GM19467 (cell line): ENCODE measurements at regions not wholly inside any gene's neighbourhood (a gene's known extent, or its start where the extent isn't known, plus 50 kb on each side); places are given as distances from the start of the nearest gene placed in this dataset.

Source experiments
- ATAC-seq: cut with Tn5 transposase; IDR thresholded peaks from one replicate; pipeline ENCODE4 v1.9.1; 2021; ENCODE audit warnings: mild to moderate bottlenecking, moderate library complexity; ENCODE audit not compliant: unreplicated experiment

DNA sequence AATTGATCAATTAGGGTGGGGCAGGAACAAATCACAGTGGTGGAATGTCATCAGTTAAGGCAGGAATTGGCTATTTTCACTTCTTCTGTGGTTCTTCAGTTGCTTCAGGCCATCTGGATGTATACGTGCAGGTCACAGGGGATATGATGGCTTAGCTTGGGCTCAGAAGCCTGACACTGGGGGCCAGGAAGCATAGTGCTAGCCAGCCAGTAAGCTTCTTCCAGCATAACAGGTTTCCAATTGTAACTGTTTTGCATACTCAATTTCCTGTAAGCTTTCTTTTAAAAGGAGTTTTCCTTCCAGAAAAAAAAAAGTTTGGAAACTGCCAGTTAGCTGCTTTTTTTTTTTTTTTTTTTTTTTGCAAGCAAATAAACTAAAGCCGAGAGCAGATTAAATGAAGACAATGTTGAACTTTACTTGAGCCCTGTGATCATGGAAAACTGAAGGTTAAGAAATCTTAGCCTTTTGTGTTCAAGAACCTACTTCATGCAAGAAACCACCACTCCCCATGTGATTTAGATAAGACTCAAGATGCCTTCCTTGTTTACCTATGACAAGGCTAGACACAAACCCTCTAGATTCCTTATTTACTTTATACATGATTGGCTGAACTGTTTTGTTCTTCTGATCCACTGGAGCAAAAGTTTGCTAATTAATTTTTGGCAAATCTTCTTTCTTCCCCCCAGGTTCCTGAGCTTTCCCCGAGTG lies 126.9 kb upstream of the LINC00305 start:
- no peak for ATAC-seq

DNA sequence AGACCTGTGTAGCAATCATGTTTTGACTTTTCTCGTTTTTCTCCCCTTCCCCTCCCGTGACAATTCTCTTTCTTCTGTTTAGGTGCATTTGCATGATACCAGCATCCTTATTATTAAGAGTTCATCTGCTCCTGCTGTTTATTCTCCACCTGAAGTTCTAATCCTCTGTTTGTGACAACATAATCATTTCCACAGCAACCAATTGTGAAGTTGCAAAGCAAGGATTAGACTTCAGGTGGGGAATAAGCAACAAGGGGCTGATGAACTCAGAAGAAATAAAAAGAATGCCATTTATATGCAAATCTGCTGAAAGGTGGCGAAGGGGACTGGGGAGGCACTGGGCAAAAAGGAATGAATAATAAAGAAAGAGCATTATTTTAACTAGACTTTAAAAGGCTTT lies 124.8 kb upstream of the LINC00305 start:
- no peak for ATAC-seq

DNA sequence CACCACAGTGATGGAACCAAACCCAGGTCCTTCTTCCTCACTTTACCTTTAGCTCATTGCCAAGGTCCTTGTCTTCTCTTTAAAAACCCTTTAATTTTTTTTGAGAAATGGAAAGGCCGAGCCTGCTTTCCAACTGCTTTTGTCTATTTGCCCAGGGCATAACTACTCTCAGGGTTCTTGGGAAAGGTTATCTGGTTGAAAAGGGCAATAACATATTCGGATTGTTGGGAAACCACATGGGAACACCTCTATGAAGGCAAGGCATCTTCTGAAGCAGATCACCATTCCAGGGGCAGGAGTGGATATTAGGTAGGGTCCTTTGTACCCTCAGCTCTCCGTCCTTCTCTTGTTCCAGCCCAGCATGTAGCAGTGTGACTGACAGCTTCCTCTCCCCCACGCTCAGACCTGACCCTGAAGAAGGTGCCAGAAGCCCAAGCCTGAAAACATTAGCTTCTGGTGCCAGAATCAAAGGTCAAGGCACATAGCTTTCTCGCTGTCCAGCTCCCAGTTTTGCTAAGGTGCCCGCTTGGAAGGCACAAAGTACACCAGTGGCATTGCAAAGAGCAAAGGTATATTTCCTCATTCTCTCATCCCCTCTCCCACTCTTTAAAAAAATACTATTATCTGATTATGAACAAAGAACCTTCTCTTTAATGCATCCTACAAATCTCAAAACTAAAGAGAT lies 123.2 kb upstream of the LINC00305 start:
- no peak for ATAC-seq

DNA sequence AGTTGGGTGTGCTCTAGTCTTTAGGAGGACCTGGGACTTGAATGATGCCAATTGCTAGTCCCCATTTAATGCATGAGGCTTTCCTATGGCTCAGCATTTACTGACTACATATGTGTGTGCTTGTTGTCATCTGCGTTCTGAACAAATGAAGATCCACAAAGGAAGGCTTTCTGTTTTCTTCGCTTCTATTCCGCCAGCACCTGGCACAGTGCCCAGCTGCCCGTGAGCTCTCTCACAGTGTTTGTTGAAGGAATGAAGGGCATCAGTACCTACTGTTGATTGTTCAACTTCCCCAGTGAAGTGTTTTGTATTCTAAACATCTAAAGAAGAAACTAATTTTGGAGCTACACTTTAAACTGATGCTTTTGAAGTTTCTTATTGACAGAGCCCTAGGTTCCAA lies 122.4 kb upstream of the LINC00305 start:
- no peak for ATAC-seq

DNA sequence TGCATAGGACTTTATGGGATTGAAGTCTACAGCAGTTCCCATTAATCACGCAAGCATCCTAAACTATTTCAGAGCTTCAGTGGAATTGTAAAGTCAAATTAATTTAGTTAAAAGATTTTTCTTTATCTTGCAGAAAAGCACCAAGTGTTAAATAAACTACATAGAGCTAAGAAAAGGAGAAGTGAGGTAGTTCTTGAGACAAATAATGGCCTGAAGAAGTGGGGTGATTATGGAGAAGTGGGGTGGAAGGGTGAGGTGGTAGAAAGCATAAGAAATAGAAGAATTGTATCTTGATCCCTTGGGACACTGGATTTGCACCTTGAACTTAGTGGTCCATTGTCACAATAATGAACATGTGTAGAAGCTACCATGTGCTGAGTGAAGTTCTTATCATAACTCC lies 121.7 kb upstream of the LINC00305 start:
- ATAC-seq, result no peak

DNA sequence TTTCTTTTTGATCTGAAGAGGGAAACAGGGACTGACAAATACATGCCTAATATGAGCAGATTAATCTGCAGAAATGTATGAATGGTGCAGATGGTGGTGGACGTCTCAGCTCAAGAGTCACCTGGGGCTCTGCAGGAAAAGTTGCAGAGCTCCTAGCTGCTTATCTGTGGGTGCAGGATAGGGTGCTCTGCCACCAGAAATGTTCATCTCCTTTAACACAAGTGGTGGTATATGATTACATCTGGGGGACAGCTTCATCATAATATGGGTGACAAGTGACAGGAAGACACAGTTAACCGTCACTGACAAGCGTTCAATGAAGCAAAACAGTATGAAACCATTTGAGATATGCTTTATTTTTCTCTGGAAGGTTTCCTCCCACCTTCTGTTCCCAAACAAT lies 121.2 kb upstream of the LINC00305 start:
- ATAC-seq, result no peak

DNA sequence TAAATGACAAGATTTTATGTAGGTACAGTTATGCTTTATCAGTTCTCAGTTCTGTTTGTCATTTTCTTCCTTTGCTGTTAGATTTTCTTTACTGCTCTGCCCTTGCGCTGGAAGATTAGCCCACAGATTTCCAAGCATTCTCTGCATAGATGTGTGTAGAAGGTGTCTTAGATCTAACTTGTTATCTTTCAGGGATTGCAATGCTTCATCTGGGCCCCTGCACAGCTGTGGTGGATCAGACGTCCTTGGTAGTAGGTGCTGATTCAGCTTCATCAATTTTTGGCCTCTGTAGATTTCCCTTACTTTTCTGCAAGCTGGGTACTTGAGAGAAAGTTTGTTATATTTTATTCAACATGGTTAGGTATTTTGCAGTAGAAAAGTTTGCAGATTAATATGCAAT lies 115.3 kb upstream of the LINC00305 start:
- no peak for ATAC-seq

DNA sequence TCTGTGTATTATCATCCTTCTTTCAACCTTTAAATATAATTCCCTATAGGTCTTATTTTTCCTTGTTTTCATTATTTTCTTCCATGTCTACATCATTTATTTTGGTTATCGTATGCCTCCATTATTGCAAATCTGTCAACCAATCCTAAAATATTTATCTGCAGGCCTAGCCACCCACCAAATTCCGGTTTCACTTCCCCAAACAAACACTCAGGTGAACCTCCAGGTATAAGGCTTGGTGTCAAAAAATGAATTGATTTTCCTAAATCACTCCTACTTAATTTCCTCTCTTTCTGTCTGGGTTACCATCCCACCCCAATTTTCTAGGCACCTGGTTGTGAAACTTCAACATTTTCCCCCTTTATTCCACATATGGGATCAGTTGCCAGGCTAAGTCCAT lies 111.9 kb upstream of the LINC00305 start:
- ATAC-seq, result no peak

DNA sequence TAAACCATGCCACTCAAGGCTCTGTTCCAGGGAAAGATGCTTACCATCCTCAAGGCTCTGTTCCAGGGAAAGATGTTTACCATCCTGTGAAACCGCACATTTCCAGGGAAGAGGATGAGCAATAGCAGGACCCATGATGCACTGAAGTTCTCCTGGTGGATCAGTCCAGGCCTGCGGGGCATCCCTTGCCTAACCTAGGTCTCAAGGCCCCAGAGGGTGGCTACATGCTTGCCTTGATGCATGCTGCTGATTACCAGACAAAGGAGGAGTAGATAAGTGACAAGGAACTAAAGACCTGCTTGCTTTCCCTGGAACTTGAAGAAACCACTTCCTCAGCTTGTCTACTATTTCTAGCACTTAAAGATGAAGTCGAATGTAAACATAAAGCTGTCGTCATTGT lies 111.0 kb upstream of the LINC00305 start:
- ATAC-seq, result no peak

DNA sequence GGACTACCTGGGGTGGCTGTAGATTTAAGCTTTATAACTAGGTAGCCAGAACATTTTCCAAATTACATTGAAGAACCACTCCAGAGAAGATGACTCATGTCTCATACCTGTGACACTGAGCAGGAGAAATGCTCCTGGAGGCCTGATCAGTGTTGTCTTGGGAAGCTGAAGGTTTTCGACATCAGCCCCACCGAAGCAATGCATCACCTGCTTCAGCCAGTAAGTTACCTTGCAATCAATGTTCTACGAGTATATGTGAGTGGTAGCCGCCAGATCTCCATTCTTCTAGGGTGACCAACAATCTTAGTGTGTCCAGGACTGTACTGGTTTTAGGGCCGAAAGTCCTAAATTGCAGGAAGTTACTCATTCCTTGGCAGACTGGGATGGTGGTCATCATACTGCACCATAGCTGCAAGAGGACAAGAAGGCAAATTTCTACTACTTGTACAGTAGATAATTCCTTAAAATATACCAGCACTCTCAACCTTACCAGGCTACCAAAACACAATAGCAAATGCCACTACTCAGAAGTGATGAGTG lies 109.3 kb upstream of the LINC00305 start:
- ATAC-seq, result no peak

DNA sequence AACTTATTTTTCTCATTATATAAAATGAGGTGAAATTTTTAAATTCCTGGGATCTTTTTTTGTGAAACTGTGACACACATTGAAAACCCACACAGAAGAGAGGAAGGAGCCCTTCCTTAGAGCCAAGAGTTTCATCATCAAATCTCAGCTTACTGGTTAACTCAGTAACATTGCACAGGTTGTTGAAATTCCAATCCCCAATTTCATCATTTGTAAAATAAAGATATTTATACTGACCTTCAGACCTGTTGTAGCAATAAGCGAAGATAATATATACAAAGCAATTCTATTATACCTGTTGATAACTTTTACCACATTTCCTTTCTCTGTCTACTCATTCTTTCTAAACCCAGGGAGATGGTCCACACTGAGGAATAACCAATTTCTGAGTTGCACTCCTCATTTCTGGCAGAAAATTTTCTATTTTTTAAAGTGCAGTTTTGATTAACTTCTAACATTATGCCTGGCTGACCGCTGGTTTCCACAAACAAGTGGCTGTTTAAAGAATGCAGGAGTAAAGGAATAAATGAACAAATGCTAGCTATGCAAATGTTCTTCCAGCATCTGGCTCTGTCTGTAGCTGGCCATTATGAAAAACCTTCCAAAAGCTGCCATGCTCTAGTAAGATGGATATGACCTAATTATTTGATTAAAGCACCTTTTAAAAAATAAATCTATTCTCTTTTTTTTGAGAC lies 105.7 kb upstream of the LINC00305 start:
- ATAC-seq, result no peak

DNA sequence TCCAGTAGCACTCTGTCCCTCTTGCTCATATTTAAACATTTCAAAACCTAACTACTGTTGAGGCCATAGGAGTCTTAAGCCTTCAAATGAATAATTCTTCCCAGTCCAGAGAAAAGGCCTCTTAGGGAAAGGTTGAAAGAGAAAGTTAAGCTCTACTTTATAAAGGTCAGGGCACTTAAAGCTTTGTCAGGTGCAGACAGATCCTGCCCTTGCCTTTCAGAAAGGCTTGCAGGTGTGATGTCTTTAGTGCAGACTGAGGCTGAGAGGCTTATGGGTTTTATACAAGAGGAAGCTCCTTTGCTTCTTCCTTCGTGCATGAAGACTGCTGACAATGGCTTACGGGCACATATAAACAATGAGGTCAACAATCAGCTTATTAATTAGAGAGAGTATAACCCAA lies 105.0 kb upstream of the LINC00305 start:
- ATAC-seq, result no peak

DNA sequence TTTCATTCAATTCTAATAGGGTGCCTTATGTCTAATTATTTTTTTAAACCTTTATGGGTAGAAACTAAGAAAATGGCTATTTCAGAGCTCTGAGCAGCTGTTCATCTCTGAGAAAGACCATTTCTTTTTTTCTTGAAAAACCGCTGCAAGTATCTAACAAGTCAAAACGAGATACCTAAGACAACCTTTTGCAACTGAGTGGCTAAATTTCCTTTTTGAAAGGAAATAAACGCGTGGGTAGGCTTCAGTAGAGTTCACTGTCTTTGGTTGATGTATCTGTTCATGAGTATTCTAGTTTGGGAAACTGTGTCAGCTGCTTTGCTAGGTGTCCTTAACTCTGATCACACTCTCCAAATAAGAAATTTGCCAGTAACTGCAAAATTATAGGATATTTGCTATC lies 104.3 kb upstream of the LINC00305 start:
- ATAC-seq, result no peak

DNA sequence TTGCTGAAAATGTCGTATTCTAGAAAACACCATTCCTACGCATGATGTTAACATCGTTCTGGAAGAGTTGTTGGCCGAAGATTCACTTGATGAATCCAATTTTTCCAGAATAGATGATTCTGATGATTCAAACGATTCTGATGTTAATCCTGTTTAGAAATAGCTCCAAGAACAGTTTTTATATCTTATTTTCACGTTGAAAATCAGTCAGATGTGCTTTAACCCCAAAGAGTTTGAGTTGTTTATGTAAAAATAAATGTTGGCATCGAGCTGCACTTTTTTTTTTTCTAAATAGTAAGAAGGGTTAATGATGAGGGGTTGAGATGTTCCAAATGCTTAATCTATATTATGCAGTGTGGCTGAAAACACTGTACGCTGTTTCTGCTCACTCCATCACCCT lies 99.9 kb upstream of the LINC00305 start:
- ATAC-seq, result no peak

DNA sequence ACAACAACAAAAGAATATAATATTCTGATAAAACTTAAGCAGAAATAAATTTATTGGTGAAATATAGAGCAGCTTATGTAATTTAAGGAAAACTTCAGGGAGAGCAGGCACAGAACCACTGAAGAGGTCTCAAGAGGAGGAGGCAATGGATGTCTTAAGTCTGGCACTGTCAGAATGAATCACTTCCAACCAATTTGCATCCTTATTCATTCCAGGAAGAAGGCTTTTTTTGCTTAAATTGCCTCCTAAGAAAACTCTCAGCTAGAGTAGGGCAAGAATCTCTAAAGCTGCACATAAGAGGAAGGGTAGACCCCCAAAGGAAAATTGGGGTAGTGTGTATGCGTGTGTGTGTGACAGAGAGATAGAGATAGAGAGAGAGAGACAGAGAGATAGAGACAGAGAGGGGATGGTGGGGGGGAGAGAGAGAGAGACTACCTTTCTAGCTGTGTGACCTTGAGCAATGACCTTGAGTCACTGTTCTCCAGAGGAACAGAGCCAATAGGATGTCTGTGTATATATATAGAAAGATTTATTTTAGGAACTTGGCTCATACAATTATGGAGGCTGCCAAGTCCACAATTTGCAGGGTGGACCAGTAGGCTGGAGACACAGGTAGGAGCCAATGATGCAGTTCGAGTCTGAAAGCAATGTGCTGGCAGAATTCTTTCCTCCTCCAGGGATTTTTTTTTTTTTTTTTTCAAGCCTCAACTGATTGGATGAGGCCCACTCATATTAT lies 96.4 kb upstream of the LINC00305 start:
- no peak for ATAC-seq

DNA sequence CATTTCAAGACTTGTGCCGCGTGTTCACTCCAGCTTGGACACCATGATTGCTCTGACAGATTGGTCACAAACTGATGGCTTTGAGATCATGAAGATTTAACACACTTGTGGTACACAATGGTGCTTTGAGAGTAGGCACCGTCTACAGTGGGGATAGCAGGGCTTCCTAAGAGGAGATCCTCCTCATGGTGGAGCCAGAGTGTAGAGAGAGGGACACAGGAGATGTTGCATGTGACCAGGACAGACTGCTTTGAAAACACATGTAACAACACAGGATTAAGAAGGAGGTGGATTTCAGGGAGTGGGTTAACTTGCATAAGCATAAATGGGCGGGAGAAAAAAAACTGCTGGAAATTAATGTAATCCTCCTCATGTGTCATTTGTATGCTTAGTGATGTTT lies 95.7 kb upstream of the LINC00305 start:
- no peak for ATAC-seq

DNA sequence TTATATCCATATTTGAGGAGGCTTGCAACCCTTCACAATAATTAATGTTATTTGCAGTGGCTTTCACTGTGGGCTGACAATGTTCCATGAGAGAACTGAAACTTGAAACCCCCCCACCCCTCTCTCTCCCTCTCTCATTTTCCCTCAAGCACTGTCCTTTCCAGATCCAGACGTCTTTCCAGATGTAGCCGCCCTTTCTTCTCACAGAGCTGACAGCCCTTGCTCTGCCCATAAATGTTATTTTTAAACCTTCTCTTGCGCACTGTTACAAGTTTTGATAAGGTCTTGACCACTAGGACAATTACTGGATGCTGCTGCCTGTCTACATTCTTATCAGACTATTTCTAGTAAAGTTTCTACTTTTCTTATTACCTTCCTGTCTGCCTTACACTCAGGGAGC lies 91.4 kb upstream of the LINC00305 start:
- no peak for ATAC-seq

DNA sequence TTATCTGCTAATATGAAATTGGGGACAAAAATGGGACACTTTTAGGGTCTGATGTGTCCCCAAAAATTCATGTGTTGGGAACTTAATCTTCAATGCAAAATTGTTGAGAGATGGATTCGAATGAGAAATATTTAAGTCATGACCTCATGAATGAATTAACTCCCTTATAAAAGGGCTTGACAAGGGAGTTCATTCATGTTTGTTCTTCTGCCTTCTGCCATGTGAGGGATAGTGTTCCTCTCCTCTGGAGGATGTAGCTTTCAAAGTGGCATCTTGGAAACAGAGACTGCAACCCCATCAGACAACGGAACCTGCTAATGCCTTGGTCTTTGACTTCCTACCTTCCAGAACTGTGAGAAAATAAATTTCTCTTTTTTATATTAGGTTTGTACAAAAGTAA lies 89.2 kb upstream of the LINC00305 start:
- ATAC-seq, result no peak

DNA sequence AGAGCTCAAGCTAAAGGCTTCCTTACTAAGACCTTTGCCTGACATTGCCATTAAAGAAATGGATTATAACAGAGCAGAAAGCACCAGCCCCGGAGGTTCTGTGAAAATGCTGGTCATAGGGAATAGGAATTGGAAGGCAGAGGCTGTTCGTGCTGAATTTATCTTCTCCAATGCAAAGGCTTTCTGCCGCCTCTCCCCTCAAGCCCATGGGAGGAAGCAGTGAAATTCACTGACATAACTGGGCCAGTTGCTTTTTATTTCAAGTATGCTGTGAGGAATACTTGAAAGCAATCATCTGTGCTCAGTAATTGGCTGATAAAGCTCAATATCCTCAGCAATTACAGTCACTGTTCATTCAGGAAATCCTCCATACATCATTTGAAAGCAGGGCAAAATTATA lies 85.4 kb upstream of the LINC00305 start:
- ATAC-seq, result no peak

DNA sequence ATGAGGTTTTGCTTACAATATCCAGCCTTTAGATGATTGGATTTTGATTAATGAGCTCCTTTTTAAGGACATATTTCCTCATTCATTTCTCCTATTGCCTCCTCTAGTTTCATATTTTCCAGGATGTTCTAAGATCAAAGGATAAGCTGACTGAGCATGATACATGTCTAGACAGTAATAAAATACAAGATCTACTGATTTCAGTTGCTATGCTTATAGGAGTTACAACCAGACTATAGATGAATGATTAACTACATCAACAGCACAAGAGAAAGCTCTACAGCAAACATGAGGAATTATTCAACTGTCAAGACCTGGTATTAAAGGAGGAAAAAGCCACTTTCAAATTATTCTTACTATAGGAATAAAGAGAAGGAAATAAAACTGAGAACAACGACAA lies 85.0 kb upstream of the LINC00305 start:
- ATAC-seq, result no peak

DNA sequence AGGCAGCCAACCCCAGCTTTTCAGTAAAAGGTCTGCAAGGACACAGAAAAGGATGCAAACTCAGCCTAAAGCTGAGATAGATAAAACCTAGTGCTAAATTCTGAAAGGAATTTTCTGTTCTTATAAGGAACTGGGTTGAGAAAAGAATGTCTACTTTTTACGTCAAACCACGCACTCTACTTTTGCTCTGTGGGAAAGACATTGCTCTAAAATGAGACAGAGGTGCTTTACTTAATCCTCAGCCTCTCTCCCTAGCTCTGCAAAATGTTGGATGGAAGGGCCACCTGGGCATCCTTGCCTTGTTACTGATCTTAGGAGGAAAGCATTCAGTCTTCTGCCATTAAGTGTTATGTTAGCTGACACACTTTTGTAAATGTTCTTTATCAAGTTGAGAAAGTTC lies 72.1 kb upstream of the LINC00305 start:
- no peak for ATAC-seq
